SU-DHL-6 (cell line): ENCODE measurements at regions not wholly inside any gene's neighbourhood (a gene's known extent, or its start where the extent isn't known, plus 50 kb on each side); places are given as distances from the start of the nearest gene placed in this dataset.
"Not testable (repeated sequence)": the region's sequence is repeated elsewhere in the genome, so short reads cannot be mapped to it uniquely, and the experiment has no call there.

ENCODE experiments used
- H2AFZ ChIP-seq: fragments of 200-600 bp; sonication (generic); 2 replicates; pipeline ENCODE4 v1.6.1; 2014; ENCODE audit warnings: low read depth, mild to moderate bottlenecking, moderate library complexity, mixed read lengths, antibody characterized with exemption, low read length; ENCODE audit not compliant: severe bottlenecking
- H3F3A ChIP-seq: fragments of 200-600 bp; shearing (Covaris generic); 2 replicates; pipeline ENCODE4 v1.6.0; 2016; ENCODE audit warnings: antibody characterized with exemption, mild to moderate bottlenecking; ENCODE audit not compliant: insufficient read depth
- H3K27ac ChIP-seq: fragments of 200-600 bp; sonication (generic); 2 replicates; pipeline ENCODE4 v1.5.1; 2016; ENCODE audit warnings: low read depth, mild to moderate bottlenecking, low read length, moderate library complexity, mixed read lengths
- H3K27me3 ChIP-seq: fragments of 200-600 bp; sonication (generic), shearing (Covaris generic); 2 replicates; pipeline ENCODE4 v1.6.0; 2014; ENCODE audit warnings: mild to moderate bottlenecking, low read length
- H3K36me3 ChIP-seq: fragments of 200-600 bp; sonication (generic); 2 replicates; pipeline ENCODE4 v1.6.1; 2014; ENCODE audit warnings: mild to moderate bottlenecking, low read length, mixed read lengths
- H3K4me2 ChIP-seq: fragments of 300-600, 200-600 bp; shearing (Covaris generic), sonication (generic); 2 replicates; pipeline ENCODE4 v1.6.0; 2014; ENCODE audit warnings: low read length, low read depth, mild to moderate bottlenecking; ENCODE audit not compliant: poor library complexity, severe bottlenecking
- H3K4me3 ChIP-seq: fragments of 200-600 bp; sonication (generic); 2 replicates; pipeline ENCODE4 v1.5.1; 2014; ENCODE audit warnings: antibody characterized with exemption, low read length, mild to moderate bottlenecking, mixed read lengths; ENCODE audit not compliant: insufficient read depth, poor library complexity, severe bottlenecking
- H3K79me2 ChIP-seq: fragments of 200-600 bp; sonication (generic); 2 replicates; pipeline ENCODE4 v1.6.1; 2014; ENCODE audit warnings: mild to moderate bottlenecking, low read length, moderate library complexity; ENCODE audit not compliant: insufficient read depth
- H3K9ac ChIP-seq: fragments of 200-600 bp; sonication (generic); 2 replicates; pipeline ENCODE4 v1.7.0; 2014; ENCODE audit warnings: mild to moderate bottlenecking, low read length
- H3K9me2 ChIP-seq: fragments of 200-600 bp; sonication (generic); replicated peaks from 2 replicates; pipeline ENCODE4 v1.6.1; 2014; ENCODE audit warnings: low read length; ENCODE audit not compliant: insufficient read depth
- H3K9me3 ChIP-seq: fragments of 200-600 bp; sonication (generic); 2 replicates; pipeline ENCODE4 v1.6.1; 2014; ENCODE audit warnings: low read length, mixed read lengths; ENCODE audit not compliant: insufficient read depth
- H4K20me1 ChIP-seq: fragments of 200-600 bp; sonication (generic); 2 replicates; pipeline ENCODE4 v1.6.1; 2014; ENCODE audit warnings: low read depth, mild to moderate bottlenecking, antibody characterized with exemption, low read length, moderate library complexity, mixed read lengths
- CTCF ChIP-seq: fragments of 200-600 bp; sonication (generic); IDR thresholded peaks from one replicate; pipeline ENCODE4 v1.5.1; 2017; ENCODE audit warnings: antibody characterized with exemption, mild to moderate bottlenecking, low read length, moderate library complexity; ENCODE audit not compliant: insufficient read depth, poor library complexity, severe bottlenecking
- EZH2phosphoT487 ChIP-seq: fragments of 200-600 bp; sonication (generic), shearing (Covaris generic); conservative IDR thresholded peaks from 2 replicates; pipeline ENCODE4 v1.6.1; 2018; ENCODE audit warnings: mild to moderate bottlenecking, antibody characterized with exemption, low read length, moderate library complexity, mixed read lengths

GRCh38 chr4:14348506-14348905, 653.8 kb upstream of the CPEB2 start:
- Histone ChIP-seq H3K27me3 (no peaks in the 10 kb centered on the region), H3K9ac (no peak overlapping the region), H3K36me3 (no peaks in the 10 kb centered on the region), H3K9me3 (no peaks in the 10 kb centered on the region), H3F3A (no peaks in the 10 kb centered on the region), H3K4me2 (no peak overlapping the region), H3K9me2 (no peaks in the 10 kb centered on the region; the same call in 1 of the 2 replicates), H3K79me2 (no peaks in the 10 kb centered on the region), H2AFZ (no peak overlapping the region), H3K27ac (no peak overlapping the region), H3K4me3 (no peak overlapping the region), H4K20me1 (no peaks in the 10 kb centered on the region)
- TF ChIP-seq CTCF (no peak), EZH2phosphoT487 (no peak)

GRCh38 chr4:14358544-14359160, 643.6 kb upstream of the CPEB2 start:
- not testable (repeated sequence) for H3K27me3 ChIP-seq, H3K27ac ChIP-seq, H4K20me1 ChIP-seq, H3K9me3 ChIP-seq, H3K4me2 ChIP-seq, H3K79me2 ChIP-seq, H3K9me2 ChIP-seq, H3K36me3 ChIP-seq, H3K4me3 ChIP-seq, H3F3A ChIP-seq, H3K9ac ChIP-seq, H2AFZ ChIP-seq

GRCh38 chr4:14359991-14360390, 642.3 kb upstream of the CPEB2 start:
- H3K27me3 ChIP-seq, result no peaks in the 10 kb centered on the region
- H3K9ac ChIP-seq, result no peak overlapping the region
- H3K9me2 ChIP-seq, result no peaks in the 10 kb centered on the region
- H3F3A ChIP-seq, result no peaks in the 10 kb centered on the region
- TF ChIP-seq EZH2phosphoT487 (no peak), CTCF (no peak)
- no peaks in the 10 kb centered on the region for H3K9me3 ChIP-seq
- no peak overlapping the region for H2AFZ ChIP-seq
- no peak overlapping the region for H3K4me2 ChIP-seq
- no peak overlapping the region for H3K27ac ChIP-seq
- H3K79me2 ChIP-seq, result no peaks in the 10 kb centered on the region
- H3K36me3 ChIP-seq, result no peaks in the 10 kb centered on the region
- no peaks in the 10 kb centered on the region for H4K20me1 ChIP-seq
- no peak overlapping the region for H3K4me3 ChIP-seq

- Histone ChIP-seq H3K27me3 (no peaks in the 10 kb centered on the region), H3K4me2 (no peak overlapping the region), H3K9ac (no peak overlapping the region), H3K4me3 (no peak overlapping the region), H3K79me2 (no peaks in the 10 kb centered on the region), H3K27ac (no peak overlapping the region), H3K9me2 (no peaks in the 10 kb centered on the region), H4K20me1 (no peaks in the 10 kb centered on the region), H3K9me3 (no peaks in the 10 kb centered on the region), H3F3A (no peaks in the 10 kb centered on the region), H2AFZ (no peak overlapping the region), H3K36me3 (no peaks in the 10 kb centered on the region)
- TF ChIP-seq CTCF (no peak), EZH2phosphoT487 (no peak)
Measured at GRCh38 chr4:14361084-14361483, 641.2 kb upstream of the CPEB2 start.
